Esophagus squamous epithelium (tissue), 5 donors: ENCODE measurements at regions not wholly inside any gene's neighbourhood (a gene's known extent, or its start where the extent isn't known, plus 50 kb on each side); places are given as distances from the start of the nearest gene placed in this dataset.

ENCODE experiments used
- DNase-seq: peaks from one replicate; lab custom pipeline; 2025; lab: John Stamatoyannopoulos, UW
- H3K27ac ChIP-seq, 4 donors: fragments of 200-600 bp; sonication (generic); one replicate each; pipeline ENCODE4 v1.5.1; 2016 to 2019; ENCODE audit warnings: mild to moderate bottlenecking in 1 of 4
- H3K27me3 ChIP-seq, 4 donors: fragments of 200-600 bp; sonication (generic); 1 replicate in 3 of 4; 2 replicates in 1 of 4; pipeline versions ENCODE4 v1.5.1 to v1.6.0; 2017 to 2021; ENCODE audit warnings: antibody characterized with exemption in 1 of 4
- H3K36me3 ChIP-seq, 3 donors: fragments of 200-600 bp; sonication (generic); one replicate each; pipeline ENCODE4 v1.5.1; 2016 to 2019
- H3K4me1 ChIP-seq, 3 donors: fragments of 200-600 bp; sonication (generic); one replicate each; pipeline ENCODE4 v1.5.1; 2017 to 2019
- H3K4me3 ChIP-seq, 4 donors: fragments of 200-600 bp; sonication (generic); 1 replicate in 3 of 4; 2 replicates in 1 of 4; pipeline ENCODE4 v1.5.1; 2016 to 2019; ENCODE audit warnings: mild to moderate bottlenecking in 2 of 4, moderate library complexity in 1 of 4
- H3K9me3 ChIP-seq, 3 donors: fragments of 200-600 bp; sonication (generic); one replicate each; pipeline ENCODE4 v1.5.1; 2016 to 2019
- CTCF ChIP-seq, 6 experiments: fragments of 450-650 bp in 4 of 6; fragments of 200-600 bp in 2 of 6; sonication (generic) in 2 of 6; IDR thresholded peaks; one replicate each; pipeline ENCODE4 v1.5.1; 2016 to 2019; ENCODE audit warnings: antibody characterized with exemption in 6 of 6, mild to moderate bottlenecking in 4 of 6, moderate library complexity in 4 of 6
- POLR2A ChIP-seq, 4 donors: fragments of 450-650 bp; IDR thresholded peaks; one replicate each; pipeline ENCODE4 v1.6.1; 2017; ENCODE audit warnings: antibody characterized with exemption in 4 of 4, mild to moderate bottlenecking in 4 of 4, moderate library complexity in 3 of 4
- WGBS, 2 donors: methylation state at CpG; one replicate each; pipeline ENCODE4 v1.1.5; 2018; 5-methylcytosine and 5-hydroxymethylcytosine counted together
- intact Hi-C: fragments of 100-400 bp; cut with DNase I; formaldehyde crosslinking; loops from one replicate; pipeline ENCODE4 v1.15.0; 2022
- donor health status: DM: yes; HTN: yes; CAD: no.

- 72 to 75% methylated on average over 7 of the region's 7 CpGs for WGBS, 2 donors
- intact Hi-C loops = no loop called here
- TF ChIP-seq POLR2A (IDR thresholded peaks at IDR 0.05) = no peak
- TF ChIP-seq CTCF (IDR thresholded peaks at IDR 0.05) = no peak
- H3K4me1 ChIP-seq = peaks cover 0 to 2% (median 0%) of the 10 kb centered on the region in 3 donors
- no peak for DNase-seq
- no peak overlapping the region for H3K4me3 ChIP-seq
- no peaks in the 10 kb centered on the region for H3K9me3 ChIP-seq
- no peak overlapping the region for H3K27ac ChIP-seq
- H3K27me3 ChIP-seq = no peaks in the 10 kb centered on the region
- H3K36me3 ChIP-seq = no peaks in the 10 kb centered on the region
These were observed 103.9 kb upstream of the MB21D2 start for GRCh38 chr3:193021506-193022010.

- Histone ChIP-seq H3K27ac (no peak overlapping the region), H3K9me3 (no peaks in the 10 kb centered on the region), H3K27me3 (no peaks in the 10 kb centered on the region), H3K36me3 (no peaks in the 10 kb centered on the region), H3K4me1 (no peaks in the 10 kb centered on the region), H3K4me3 (no peak overlapping the region)
- TF ChIP-seq CTCF (IDR thresholded peaks at IDR 0.05) (no peak), POLR2A (IDR thresholded peaks at IDR 0.05) (no peak)
- WGBS, 2 donors = 86% methylated on average over 1 of the region's 1 CpG
- no peak for DNase-seq
- intact Hi-C loops = no loop called here
These were observed 105.6 kb upstream of the MB21D2 start for GRCh38 chr3:193023218-193023617.

GRCh38 chr3:193028258-193028657, 110.6 kb upstream of the MB21D2 start:
- no peak overlapping the region for H3K27ac ChIP-seq
- WGBS, 2 donors = 78 to 81% methylated on average over 4 of the region's 4 CpGs
- H3K4me3 ChIP-seq = no peak overlapping the region
- no peaks in the 10 kb centered on the region for H3K36me3 ChIP-seq
- no peak for DNase-seq
- no peaks in the 10 kb centered on the region for H3K9me3 ChIP-seq
- H3K27me3 ChIP-seq = no peaks in the 10 kb centered on the region
- H3K4me1 ChIP-seq = no peaks in the 10 kb centered on the region
- no peak for TF ChIP-seq CTCF (IDR thresholded peaks at IDR 0.05)
- no peak for TF ChIP-seq POLR2A (IDR thresholded peaks at IDR 0.05)
- intact Hi-C loops = no loop called here

GRCh38 chr3:193029800-193030199, 112.1 kb upstream of the MB21D2 start:
- no peak for DNase-seq
- WGBS, 2 donors = 3 to 4% methylated on average over 2 of the region's 2 CpGs
- intact Hi-C loops = no loop called here

GRCh38 chr3:193030276-193030675, 112.6 kb upstream of the MB21D2 start:
- H3K4me3 ChIP-seq = no peak overlapping the region
- DNase-seq = no peak
- no peaks in the 10 kb centered on the region for H3K4me1 ChIP-seq
- no peak overlapping the region for H3K27ac ChIP-seq
- 22 to 30% methylated on average over 2 of the region's 2 CpGs for WGBS, 2 donors
- no peaks in the 10 kb centered on the region for H3K36me3 ChIP-seq
- no peaks in the 10 kb centered on the region for H3K27me3 ChIP-seq
- no peaks in the 10 kb centered on the region for H3K9me3 ChIP-seq
- intact Hi-C loops = no loop called here
- TF ChIP-seq POLR2A (IDR thresholded peaks at IDR 0.05) (no peak), CTCF (IDR thresholded peaks at IDR 0.05) (no peak)

More at GRCh38 chr3:193029800-193030199, 112.1 kb upstream of the MB21D2 start:
- no peaks in the 10 kb centered on the region for H3K27me3 ChIP-seq
- no peak for TF ChIP-seq POLR2A (IDR thresholded peaks at IDR 0.05)
- H3K4me3 ChIP-seq = no peak overlapping the region
- H3K36me3 ChIP-seq = no peaks in the 10 kb centered on the region
- no peaks in the 10 kb centered on the region for H3K4me1 ChIP-seq
- H3K9me3 ChIP-seq = no peaks in the 10 kb centered on the region
- no peak overlapping the region for H3K27ac ChIP-seq

- no peak overlapping the region for H3K27ac ChIP-seq
- WGBS, 2 donors = 63 to 68% methylated on average over 2 of the region's 2 CpGs
- no peak for DNase-seq
- no peaks in the 10 kb centered on the region for H3K4me1 ChIP-seq
- no peaks in the 10 kb centered on the region for H3K36me3 ChIP-seq
- no peaks in the 10 kb centered on the region for H3K9me3 ChIP-seq
- H3K27me3 ChIP-seq = no peaks in the 10 kb centered on the region
- TF ChIP-seq CTCF (IDR thresholded peaks at IDR 0.05) (no peak), POLR2A (IDR thresholded peaks at IDR 0.05) (no peak)
- no peak overlapping the region for H3K4me3 ChIP-seq
- intact Hi-C loops = no loop called here
These were observed 114.3 kb upstream of the MB21D2 start for GRCh38 chr3:193031911-193032310.
